GM18868 (cell line): ENCODE measurements at regions not wholly inside any gene's neighbourhood (a gene's known extent, or its start where the extent isn't known, plus 50 kb on each side); places are given as distances from the start of the nearest gene placed in this dataset.
"Not testable (repeated sequence)": the region's sequence is repeated elsewhere in the genome, so short reads cannot be mapped to it uniquely, and the experiment has no call there.

Source experiments
- ATAC-seq: cut with Tn5 transposase; IDR thresholded peaks from one replicate; pipeline ENCODE4 v1.9.1; 2021; ENCODE audit warnings: mild to moderate bottlenecking, moderate library complexity; ENCODE audit not compliant: unreplicated experiment

DNA sequence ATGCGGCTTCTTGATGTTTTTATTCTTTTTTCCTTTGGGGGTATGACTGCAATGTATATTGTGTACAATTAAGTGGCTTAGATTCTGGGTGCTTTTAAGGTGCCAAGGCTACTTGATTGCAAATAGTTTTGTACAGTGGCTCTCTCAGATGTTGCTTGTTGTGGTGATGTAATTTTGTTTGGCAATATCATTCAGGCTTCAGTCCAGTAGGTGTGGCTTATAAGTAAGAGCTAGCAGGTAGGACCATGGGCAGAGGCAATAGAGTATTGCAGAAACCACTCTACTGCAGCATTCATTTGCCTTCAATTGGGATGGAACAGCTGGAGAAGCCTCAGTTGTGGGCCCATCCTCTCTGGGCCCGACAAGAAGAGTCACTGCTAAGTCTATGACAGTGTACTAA, 407.9 kb upstream of the MAN1A1 start:
- no peak for ATAC-seq

DNA sequence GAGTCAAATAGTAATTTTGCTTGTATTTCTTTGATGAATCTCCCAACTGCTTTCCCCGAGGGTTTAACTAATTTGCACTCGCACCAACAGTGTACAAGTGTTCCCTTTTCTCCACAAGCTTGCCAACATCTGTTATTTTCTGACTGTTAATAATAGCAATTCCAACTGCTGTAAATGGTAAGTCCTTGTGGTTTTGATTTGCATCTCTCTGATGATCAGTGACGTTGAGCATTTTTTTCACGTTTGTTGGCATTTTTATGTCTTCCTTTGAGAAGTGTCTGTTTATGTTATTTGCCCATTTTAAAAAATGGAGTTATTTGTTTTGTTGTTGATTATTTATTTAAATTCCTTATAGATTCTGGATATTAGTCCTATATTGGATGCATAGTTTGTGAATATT, 399.8 kb upstream of the MAN1A1 start:
- no peak for ATAC-seq

GRCh38 chr6:119748535-119748934, 399.0 kb upstream of the MAN1A1 start:
- not testable (repeated sequence) for ATAC-seq

DNA sequence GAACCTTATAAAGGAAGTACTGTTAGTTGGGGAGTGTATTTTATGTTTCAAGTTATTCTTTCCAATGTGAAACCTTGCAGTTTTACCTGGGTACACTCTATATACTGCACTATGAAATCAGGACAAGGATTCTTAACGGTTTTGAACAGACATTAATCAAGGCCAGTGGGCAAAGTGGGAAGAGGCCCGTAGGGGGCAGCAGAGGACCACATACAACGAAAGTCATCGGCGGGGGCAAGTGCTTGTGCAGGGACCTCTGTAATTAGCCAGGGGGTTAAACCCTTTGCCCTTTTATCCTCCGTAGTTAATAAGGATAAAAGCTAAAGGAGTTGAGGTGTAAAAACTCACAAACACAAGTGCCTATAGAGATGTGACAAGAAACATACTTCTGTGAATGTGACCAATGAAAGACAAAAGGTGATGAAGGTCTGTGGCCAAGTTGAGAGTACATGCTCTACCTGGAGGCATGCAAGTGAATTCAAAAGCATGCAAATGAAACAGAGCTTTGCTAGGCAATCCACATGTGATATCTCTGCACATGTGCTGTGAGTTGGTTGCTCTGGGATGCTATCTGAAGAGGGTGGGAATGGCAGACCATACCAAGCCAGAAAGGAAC, 392.7 kb upstream of the MAN1A1 start:
- ATAC-seq, result peak; percentile 96

DNA sequence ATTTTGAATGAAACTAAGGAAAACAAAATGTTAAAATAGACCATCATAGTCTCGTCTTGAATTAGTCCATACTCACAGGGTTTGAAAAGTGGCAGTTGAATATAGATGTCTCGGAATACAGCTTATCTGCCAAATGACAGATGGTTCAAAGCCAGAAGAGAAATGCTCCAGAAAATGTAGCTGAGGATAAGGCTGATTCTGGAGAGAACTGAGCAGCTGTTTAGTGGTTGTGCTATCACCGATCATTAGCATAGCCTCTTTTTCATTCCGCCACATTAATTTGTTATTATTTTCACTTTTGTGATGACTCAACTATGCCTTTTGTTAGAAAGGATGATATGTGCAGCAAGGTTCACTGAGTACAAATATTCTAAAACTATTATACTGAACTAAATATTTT, 390.2 kb upstream of the MAN1A1 start:
- ATAC-seq, result no peak

GRCh38 chr6:119738425-119738824, 388.9 kb upstream of the MAN1A1 start:
- no peak for ATAC-seq

GRCh38 chr6:119736296-119737021, 386.9 kb upstream of the MAN1A1 start:
- ATAC-seq, result no peak

GRCh38 chr6:119735530-119735929, 386.0 kb upstream of the MAN1A1 start:
- ATAC-seq, result no peak

DNA sequence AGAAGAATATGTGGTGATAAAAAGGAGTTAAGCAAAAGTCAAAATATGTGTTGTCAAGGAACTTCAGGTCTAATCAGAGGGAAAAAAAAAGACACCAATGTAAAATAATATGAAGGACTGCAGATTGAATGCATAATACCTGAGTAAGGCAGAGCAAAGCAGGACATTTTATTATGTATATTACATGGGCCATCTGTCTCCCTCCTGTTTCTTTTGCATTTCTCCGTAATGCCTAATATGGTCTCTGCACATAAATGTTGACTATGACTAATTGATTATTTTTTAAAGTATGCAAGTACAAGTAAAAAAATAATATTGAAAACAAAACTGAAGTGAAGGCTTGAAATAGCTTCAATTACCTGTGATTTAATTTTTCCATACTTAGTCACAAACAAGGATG, 384.7 kb upstream of the MAN1A1 start:
- no peak for ATAC-seq

DNA sequence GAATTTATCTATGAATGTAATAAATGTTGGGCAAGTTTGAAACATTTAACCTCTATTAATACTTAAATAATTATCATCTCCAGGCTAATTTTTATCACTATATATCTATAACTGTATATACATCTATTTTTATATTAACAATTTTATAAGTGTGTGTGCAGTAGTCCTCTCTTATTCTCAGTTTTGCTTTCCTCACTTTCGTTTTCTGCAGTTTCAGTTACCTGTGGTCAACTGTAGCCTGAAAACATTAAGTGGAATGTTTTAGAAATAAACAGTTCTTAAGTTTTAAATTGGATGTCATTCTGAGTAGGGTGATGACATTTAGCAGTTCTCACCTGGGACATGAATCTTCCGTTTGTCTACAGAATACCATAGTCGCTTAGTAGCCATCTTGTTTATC, 379.4 kb upstream of the MAN1A1 start:
- peak; percentile 79 for ATAC-seq

- no peak for ATAC-seq
Measured at GRCh38 chr6:119728220-119728750, 378.7 kb upstream of the MAN1A1 start.

- ATAC-seq, result no peak
Measured at GRCh38 chr6:119727504-119728219, 378.1 kb upstream of the MAN1A1 start.

DNA sequence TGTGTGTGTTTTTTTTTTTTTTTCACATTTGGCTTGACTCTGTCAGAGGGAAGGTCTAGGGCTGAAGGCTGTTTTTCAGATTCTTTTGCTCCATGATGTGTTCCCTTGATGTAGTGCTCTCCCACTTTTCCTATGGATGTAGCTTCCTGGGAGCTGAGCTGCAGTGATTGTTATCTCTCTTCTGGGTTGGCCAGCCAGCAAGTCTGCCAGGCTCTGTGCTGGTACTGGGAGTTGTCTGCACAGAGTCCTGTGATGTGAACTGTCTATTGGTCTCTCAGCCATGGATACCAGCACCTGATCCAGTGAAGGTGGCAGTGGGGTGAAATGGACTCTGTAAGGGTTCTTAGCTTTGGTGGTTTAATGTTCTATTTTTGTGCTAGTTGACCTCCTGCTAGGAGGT, 377.4 kb upstream of the MAN1A1 start:
- not testable (repeated sequence) for ATAC-seq

DNA sequence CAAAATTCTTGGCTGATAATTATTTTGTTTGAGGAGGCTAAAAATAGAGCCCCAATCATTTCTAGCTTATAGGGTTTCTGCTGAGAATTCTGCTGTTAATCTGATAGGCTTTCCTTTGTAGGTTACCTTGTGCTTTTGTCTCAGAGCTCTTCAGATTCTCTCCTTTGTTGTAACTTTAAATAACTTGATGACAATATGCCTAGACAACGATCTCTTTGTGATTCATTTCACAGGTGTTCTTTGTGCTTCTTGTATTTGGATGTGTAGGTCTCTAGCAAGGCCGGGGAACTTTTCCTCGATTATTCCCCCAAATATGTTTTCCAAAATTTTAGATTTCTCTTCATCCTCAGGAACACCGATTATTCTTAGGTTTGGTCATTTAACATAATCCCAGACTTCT, 376.5 kb upstream of the MAN1A1 start:
- ATAC-seq, result no peak

DNA sequence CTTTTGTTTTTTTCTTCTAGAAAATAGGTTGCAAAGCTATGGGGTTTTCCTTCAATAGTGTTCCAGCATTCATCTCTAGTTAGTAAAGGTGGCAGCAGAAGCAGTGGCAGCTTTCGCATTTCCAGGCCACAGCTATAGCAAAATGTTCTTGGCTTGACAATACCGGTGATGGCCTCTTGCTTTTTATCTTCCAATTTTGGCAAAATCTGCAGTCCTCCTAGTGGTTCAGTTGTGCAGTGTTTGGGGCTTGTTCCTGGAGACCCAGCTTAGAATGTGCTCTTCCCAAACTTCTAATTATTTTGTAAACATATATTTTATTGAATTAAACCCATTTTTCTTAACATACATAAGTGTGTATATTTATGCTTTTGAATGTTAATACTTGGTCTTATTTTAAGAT, 370.6 kb upstream of the MAN1A1 start:
- no peak for ATAC-seq

DNA sequence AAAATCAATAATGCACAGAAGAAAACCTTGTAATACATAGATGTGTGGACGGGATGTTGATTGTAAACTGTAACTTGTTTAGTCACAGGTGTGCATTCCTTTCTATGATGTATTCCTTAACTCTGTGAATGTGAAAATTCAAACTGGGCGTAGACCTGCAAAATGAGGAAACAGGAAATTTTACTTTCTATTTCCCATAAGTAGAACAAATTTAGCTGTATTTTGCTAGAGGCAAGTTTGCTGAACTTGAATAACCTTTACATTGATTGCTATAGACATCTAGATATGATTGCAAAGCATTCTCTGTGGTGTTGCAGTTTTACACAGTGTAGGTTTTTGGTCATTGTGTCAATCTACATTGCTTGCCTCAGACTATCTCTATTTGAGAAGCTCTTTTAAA, 368.4 kb upstream of the MAN1A1 start:
- ATAC-seq, result no peak

- ATAC-seq, result no peak
Measured at GRCh38 chr6:119716668-119717270, 367.2 kb upstream of the MAN1A1 start.

DNA sequence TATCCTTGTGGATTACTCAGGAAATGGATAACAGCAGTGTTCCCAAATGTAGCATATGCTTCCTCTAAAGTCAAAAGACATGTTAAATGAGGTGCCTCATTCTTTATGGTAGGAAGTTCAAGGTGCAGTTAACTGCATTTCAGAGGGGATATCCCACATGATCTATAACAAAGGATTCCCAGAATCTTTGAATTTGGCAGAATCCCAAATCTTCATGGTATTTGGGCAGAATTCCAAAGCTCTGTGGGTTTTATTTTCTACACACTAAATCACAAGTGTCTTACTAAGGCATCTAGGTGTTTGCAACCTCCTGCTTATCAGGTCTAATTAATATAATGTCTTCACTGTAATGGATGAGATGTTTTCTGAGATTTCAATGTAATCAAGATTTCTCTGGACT, 364.3 kb upstream of the MAN1A1 start:
- no peak for ATAC-seq

- no peak for ATAC-seq
Measured at GRCh38 chr6:119686644-119687043, 337.1 kb upstream of the MAN1A1 start.

- ATAC-seq, result no peak
Measured at GRCh38 chr6:119686240-119686639, 336.7 kb upstream of the MAN1A1 start.

- no peak for ATAC-seq
Measured at GRCh38 chr6:119683671-119684070, 334.1 kb upstream of the MAN1A1 start.
